ENCODE measurements at regions not wholly inside any gene's neighbourhood (a gene's known extent, or its start where the extent isn't known, plus 50 kb on each side); places are given as distances from the start of the nearest gene placed in this dataset.

DNA sequence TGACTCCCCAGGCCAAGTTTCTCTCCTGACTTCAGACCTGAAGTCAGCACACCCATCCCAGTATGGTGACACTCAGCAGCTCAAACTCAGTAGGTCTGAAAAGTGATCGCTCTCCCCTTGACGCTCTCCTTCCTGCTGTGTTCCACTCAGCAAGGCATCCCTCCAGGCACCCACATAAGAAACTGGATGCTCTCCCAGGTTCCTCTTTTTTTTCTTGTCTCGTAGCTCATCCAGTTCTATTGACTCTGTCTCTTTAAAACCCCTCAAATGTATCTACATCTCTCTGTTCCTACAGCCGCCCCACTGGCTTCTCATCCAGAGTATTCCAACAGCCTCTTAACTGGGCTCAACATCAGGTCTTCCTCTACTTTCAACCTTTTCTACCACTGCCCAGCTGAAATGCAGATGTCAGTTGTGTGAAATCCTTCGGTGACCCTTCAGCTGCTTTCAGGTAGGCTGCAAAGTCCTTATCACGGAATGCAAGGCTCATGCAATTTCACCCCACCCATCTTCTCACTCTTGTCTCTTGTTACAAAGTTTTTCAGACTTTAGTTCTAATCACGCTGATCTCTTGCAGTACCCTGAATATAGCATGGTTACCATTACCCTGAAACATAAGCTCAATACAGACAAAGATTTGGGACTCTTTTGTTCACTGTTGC lies 286.2 kb upstream of the POU3F1 start:
- TF ChIP-seq CTCF (IDR thresholded peaks at IDR 0.05) (no peak), TCF7 (CRISPR knock-in tag; IDR thresholded peaks at IDR 0.05; ENCODE audit: low read depth) (no peak), JUN (CRISPR knock-in tag; IDR thresholded peaks at IDR 0.05) (no peak), TP53 (CRISPR knock-in tag; IDR thresholded peaks at IDR 0.05) (no peak), RELA (CRISPR knock-in tag; IDR thresholded peaks at IDR 0.05; ENCODE audit: borderline replicate concordance) (no peak)
- TF ChIP-seq, protein P1, sequence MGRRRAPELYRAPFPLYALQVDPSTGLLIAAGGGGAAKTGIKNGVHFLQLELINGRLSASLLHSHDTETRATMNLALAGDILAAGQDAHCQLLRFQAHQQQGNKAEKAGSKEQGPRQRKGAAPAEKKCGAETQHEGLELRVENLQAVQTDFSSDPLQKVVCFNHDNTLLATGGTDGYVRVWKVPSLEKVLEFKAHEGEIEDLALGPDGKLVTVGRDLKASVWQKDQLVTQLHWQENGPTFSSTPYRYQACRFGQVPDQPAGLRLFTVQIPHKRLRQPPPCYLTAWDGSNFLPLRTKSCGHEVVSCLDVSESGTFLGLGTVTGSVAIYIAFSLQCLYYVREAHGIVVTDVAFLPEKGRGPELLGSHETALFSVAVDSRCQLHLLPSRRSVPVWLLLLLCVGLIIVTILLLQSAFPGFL (CRISPR knock-in tag; IDR thresholded peaks at IDR 0.05; ENCODE audit: borderline replicate concordance): no peak
- TF ChIP-seq, protein P2, sequence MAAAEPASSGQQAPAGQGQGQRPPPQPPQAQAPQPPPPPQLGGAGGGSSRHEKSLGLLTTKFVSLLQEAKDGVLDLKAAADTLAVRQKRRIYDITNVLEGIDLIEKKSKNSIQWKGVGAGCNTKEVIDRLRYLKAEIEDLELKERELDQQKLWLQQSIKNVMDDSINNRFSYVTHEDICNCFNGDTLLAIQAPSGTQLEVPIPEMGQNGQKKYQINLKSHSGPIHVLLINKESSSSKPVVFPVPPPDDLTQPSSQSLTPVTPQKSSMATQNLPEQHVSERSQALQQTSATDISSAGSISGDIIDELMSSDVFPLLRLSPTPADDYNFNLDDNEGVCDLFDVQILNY (CRISPR knock-in tag; IDR thresholded peaks at IDR 0.05): no peak

Data from WTC11 (cell line).